SK-N-MC (cell line): ENCODE measurements at regions not wholly inside any gene's neighbourhood (a gene's known extent, or its start where the extent isn't known, plus 50 kb on each side); places are given as distances from the start of the nearest gene placed in this dataset.

Experiments used
- DNase-seq: peaks from one replicate; pipeline ENCODE4 v3.0.0-alpha.2; 2011; ENCODE audit warnings: low read depth, low spot score
- H3K27ac ChIP-seq: fragments of 200-600 bp; sonication (generic); 2 replicates; pipeline ENCODE4 v1.5.1; 2016; ENCODE audit warnings: mixed run types
- H3K36me3 ChIP-seq: fragments of 200-600 bp; sonication (generic); 2 replicates; pipeline ENCODE4 v1.6.1; 2017; ENCODE audit warnings: antibody characterized with exemption, low read length, mixed read lengths; ENCODE audit not compliant: insufficient read depth
- H3K4me3 ChIP-seq: fragments of 200-600 bp; sonication (generic); 2 replicates; pipeline ENCODE4 v1.5.1; 2016
- H3K9ac ChIP-seq: fragments of 200-600 bp; sonication (generic); 2 replicates; pipeline ENCODE4 v1.8.0; 2017; ENCODE audit warnings: mixed run types, mixed read lengths; ENCODE audit not compliant: insufficient read length
- H3K9me3 ChIP-seq: fragments of 200-600 bp; sonication (generic); 2 replicates; pipeline ENCODE4 v1.6.1; 2017; ENCODE audit warnings: low read depth, mild to moderate bottlenecking, antibody characterized with exemption, low read length, moderate library complexity, mixed read lengths
- EZH2 ChIP-seq: fragments of 200-600 bp; sonication (generic); IDR thresholded peaks from one replicate; pipeline ENCODE4 v1.6.1; 2017; ENCODE audit warnings: antibody characterized with exemption
- FOXP2 ChIP-seq: optimal IDR thresholded peaks from 2 replicates; pipeline ENCODE3; 2011; ENCODE audit warnings: mild to moderate bottlenecking, moderate library complexity; ENCODE audit not compliant: insufficient read depth; ENCODE audit errors: extremely low read length, control extremely low read depth
- POLR2AphosphoS5 ChIP-seq: IDR thresholded peaks from 2 replicates; pipeline ENCODE4 v1.6.1; 2012; ENCODE audit warnings: mild to moderate bottlenecking, low read depth, low read length, borderline replicate concordance

DNA sequence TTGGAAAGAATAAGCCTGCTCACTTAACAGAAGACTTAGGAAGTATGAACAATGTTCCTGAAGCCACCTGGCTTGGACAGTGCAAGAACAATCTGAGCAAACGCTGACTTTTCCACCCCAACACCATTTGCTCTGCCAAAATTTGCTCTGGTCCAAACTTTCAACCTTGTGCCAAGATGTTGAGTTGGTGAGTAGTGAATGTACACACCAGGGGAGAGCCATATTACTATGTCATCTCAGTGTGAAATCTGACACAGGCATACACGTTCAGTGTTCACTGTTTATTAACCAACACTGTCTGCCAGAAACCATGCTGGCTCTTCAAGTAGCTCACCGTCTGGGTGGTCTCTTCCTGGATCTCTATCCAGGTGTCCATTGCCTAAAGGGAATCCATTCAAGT, 152.9 kb upstream of the LPP start:
- Histone ChIP-seq H3K9me3 (no peaks in the 10 kb centered on the region), H3K4me3 (no peak overlapping the region), H3K36me3 (no peaks in the 10 kb centered on the region), H3K9ac (no peak overlapping the region), H3K27ac (no peak overlapping the region)
- TF ChIP-seq POLR2AphosphoS5 (no peak), EZH2 (no peak), FOXP2 (no peak)
- no peak for DNase-seq

- Histone ChIP-seq H3K9me3 (no peaks in the 10 kb centered on the region), H3K27ac (no peak overlapping the region), H3K9ac (no peak overlapping the region), H3K36me3 (no peaks in the 10 kb centered on the region), H3K4me3 (no peak overlapping the region)
- no peak for TF ChIP-seq EZH2
- no peak for TF ChIP-seq POLR2AphosphoS5
- TF ChIP-seq FOXP2, result no peak
- no peak for DNase-seq
Observed at GRCh38 chr3:188001926-188002325, 152.0 kb upstream of the LPP start.

DNA sequence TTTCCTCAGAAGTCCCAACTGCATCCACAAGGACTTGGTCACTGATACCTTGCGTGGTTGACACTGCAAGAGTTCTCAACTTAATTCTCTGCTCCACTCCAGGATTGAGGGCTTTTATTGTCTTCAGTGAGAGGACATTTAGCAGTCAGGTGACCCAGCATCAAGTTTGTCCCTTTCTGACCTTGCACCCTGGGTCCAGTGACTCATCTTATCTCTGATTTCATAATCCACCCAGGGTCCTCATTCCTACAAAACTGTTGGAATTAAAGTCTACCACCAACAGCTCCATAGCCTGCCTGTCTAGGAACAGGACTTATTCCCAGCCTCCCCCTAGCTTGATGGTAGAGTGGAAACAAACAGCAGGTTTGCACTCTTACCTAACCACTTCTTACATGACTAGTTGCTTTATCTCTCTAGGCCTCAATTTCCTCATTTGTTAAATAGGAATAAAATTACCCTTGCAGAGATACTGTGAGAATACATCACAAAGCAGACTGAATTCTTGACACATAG, 151.3 kb upstream of the LPP start:
- no peak overlapping the region for H3K27ac ChIP-seq
- TF ChIP-seq EZH2 (no peak), FOXP2 (no peak), POLR2AphosphoS5 (no peak)
- H3K4me3 ChIP-seq, result no peak overlapping the region
- no peak overlapping the region for H3K9ac ChIP-seq
- no peaks in the 10 kb centered on the region for H3K9me3 ChIP-seq
- no peaks in the 10 kb centered on the region for H3K36me3 ChIP-seq
- DNase-seq, result no peak

GRCh38 chr3:188003188-188004171, 150.5 kb upstream of the LPP start:
- Histone ChIP-seq H3K9me3 (no peaks in the 10 kb centered on the region), H3K9ac (no peak overlapping the region), H3K27ac (no peak overlapping the region), H3K4me3 (no peak overlapping the region), H3K36me3 (no peaks in the 10 kb centered on the region)
- TF ChIP-seq FOXP2 (no peak), POLR2AphosphoS5 (no peak), EZH2 (no peak)
- DNase-seq, result no peak

DNA sequence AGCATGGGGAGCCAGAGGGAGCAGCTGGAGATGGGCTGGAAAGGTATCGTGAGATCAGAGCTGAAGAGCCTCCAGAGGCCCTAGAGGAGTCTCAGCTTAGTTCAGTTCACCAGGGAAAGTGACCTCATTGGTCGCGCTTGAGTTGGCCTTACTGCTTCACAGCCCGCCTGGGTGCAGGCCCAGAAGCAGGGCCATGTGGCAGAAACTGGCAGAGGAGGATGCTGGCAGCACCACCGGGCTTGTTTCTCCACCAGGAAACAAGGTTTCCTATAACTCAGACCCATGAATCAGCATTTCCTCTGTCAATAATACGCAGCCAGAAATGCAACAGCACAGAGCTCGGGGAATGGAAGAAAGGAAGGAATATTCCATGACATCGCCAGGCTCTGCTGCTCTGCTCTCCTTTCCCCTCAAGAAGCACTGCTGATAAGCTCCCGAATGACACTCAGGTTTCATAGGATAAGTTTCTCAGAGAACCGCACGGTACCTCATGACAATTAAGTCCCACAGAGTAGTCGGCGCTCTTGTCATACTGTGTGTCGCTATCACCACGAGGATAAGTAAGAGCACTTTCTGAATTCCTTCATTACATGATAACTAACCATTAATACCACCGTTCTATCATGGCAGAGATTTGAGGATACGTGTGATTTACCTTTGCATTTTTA, 147.1 kb upstream of the LPP start:
- no peaks in the 10 kb centered on the region for H3K9me3 ChIP-seq
- DNase-seq, result no peak
- H3K27ac ChIP-seq, result no peak overlapping the region
- H3K9ac ChIP-seq, result no peak overlapping the region
- TF ChIP-seq EZH2, result no peak
- TF ChIP-seq POLR2AphosphoS5, result no peak
- TF ChIP-seq FOXP2, result no peak
- no peak overlapping the region for H3K4me3 ChIP-seq
- no peaks in the 10 kb centered on the region for H3K36me3 ChIP-seq

DNA sequence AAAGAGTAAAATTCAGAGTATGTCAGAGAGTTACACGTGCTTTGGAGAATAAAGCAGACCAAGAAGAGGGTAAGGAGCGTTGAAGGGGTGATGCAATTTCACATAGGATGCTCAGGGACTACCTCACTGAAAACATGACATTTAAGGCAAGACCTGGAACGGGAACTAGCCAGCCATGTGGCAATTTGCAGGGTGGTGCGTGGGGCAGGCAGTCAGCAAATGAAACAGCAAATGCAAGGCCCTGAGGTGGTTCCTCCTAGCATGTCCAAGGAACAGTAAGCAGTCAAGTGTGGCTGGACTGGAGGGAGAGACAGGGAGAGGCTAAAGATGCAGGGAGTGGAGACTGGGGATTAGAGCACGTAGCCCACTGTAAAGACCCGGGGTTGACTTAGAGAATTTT, 146.1 kb upstream of the LPP start:
- Histone ChIP-seq H3K4me3 (no peak overlapping the region), H3K9ac (no peak overlapping the region), H3K9me3 (no peaks in the 10 kb centered on the region), H3K36me3 (no peaks in the 10 kb centered on the region), H3K27ac (no peak overlapping the region)
- DNase-seq, result no peak
- no peak for TF ChIP-seq FOXP2
- no peak for TF ChIP-seq EZH2
- TF ChIP-seq POLR2AphosphoS5, result no peak

- TF ChIP-seq FOXP2 (no peak), POLR2AphosphoS5 (no peak), EZH2 (no peak)
- Histone ChIP-seq H3K9me3 (no peaks in the 10 kb centered on the region), H3K4me3 (no peak overlapping the region), H3K36me3 (no peaks in the 10 kb centered on the region), H3K27ac (no peak overlapping the region), H3K9ac (no peak overlapping the region)
- no peak for DNase-seq
Observed at GRCh38 chr3:188008582-188009213, 145.3 kb upstream of the LPP start.

- H3K9me3 ChIP-seq, result no peaks in the 10 kb centered on the region
- TF ChIP-seq FOXP2 (no peak), POLR2AphosphoS5 (no peak), EZH2 (no peak)
- H3K4me3 ChIP-seq, result no peak overlapping the region
Observed at GRCh38 chr3:188010478-188010877, 143.5 kb upstream of the LPP start.

More at GRCh38 chr3:188010478-188010877, 143.5 kb upstream of the LPP start:
- H3K9ac ChIP-seq, result no peak overlapping the region
- no peaks in the 10 kb centered on the region for H3K36me3 ChIP-seq
- H3K27ac ChIP-seq, result no peak overlapping the region
- no peak for DNase-seq
